ENCODE measurements at regions not wholly inside any gene's neighbourhood (a gene's known extent, or its start where the extent isn't known, plus 50 kb on each side); places are given as distances from the start of the nearest gene placed in this dataset.

GRCh38 chr2:234829074-234829455 lies 122.8 kb upstream of the SH3BP4 start:
- TF ChIP-seq CTCF (IDR thresholded peaks at IDR 0.05), result no peak
- TF ChIP-seq POLR2A (IDR thresholded peaks at IDR 0.05), result no peak

All from vagina (tissue), 2 donors.